ENCODE measurements at regions not wholly inside any gene's neighbourhood (a gene's known extent, or its start where the extent isn't known, plus 50 kb on each side); places are given as distances from the start of the nearest gene placed in this dataset.

DNA sequence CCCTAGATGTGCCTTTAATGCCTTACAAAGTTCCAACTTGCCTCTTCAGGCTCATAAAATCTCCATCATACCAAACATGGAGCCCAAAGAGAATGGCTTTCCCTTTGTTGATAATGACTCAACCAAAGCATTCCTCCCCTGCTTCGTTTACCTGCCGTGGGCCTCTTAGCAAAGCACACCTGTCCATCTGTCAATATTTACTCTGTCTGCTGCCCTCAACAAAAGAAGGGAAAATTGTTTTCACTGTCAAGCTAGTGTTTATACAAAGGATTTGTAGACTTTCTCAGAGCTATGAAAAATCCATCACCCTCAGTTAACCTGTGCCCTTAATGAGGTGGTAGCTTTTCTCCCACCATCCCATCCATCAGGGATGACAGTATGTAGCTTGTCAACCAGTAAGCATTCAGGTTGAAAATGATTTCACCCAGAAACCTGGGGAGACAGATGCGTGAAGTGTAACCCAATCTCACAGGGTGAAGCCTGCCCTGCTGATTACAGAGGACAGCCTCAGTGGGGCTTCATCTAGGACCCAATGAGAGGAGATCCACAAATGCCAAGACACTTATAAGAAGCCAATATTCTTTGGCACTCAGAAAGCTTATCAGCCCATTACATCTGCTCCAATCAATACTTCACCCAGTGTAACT lies 278.1 kb downstream of the NUAK1 start:
- H3K27me3 Mint-ChIP-seq, result peaks cover 0 to 2% of the 10 kb centered on the region in 2 donors
- Histone ChIP-seq H3K27me3 (ENCODE audit: insufficient read depth, low read length, poor library complexity, severe bottlenecking) (no peaks in the 10 kb centered on the region), H3K27ac (ENCODE audit: low read depth, low read length) (no peak overlapping the region), H3K4me1 (ENCODE audit: insufficient read depth, low read length) (no peaks in the 10 kb centered on the region), H3K9me3 (ENCODE audit: low read length) (no peaks in the 10 kb centered on the region), H3K4me3 (ENCODE audit: low read length) (no peak overlapping the region), H3K36me3 (ENCODE audit: insufficient read depth, low read length) (no peaks in the 10 kb centered on the region)
- H3K4me3 Mint-ChIP-seq, result no peak overlapping the region
- no peak for DNase-seq
- no peaks in the 10 kb centered on the region for H3K36me3 Mint-ChIP-seq
- peaks cover 0 to 4% (median 2%) of the 10 kb centered on the region in 5 donors for H3K9me3 Mint-ChIP-seq
- CTCF ChIA-PET, result no interaction called here
- POLR2A ChIA-PET, result no interaction called here
- no peak overlapping the region for H3K27ac Mint-ChIP-seq
- no peaks in the 10 kb centered on the region for H3K4me1 Mint-ChIP-seq

DNA sequence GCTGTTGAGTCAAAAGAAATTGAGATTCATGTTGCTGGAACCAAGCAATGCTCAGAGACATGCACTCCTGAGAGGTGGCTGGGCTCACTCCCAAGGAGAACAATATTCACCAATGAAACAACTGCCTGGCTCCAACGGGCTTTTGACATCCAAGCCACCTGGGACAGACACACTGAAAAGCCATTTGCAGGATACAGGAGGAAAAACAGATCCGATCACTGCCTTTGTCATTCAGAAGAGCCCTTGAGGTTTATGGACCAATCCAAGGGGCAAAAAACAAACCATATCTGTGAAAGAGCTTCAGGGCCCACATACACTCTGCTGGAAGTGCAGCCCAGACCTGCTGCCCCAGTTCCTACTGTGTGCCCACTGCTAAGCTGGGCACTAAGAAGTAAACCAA lies 277.5 kb downstream of the NUAK1 start:
- H3K36me3 Mint-ChIP-seq, result no peaks in the 10 kb centered on the region
- POLR2A ChIA-PET, result no interaction called here
- H3K4me1 ChIP-seq (ENCODE audit: insufficient read depth, low read length), result no peaks in the 10 kb centered on the region
- no peak overlapping the region for H3K4me3 Mint-ChIP-seq
- no peaks in the 10 kb centered on the region for H3K4me1 Mint-ChIP-seq
- H3K9me3 ChIP-seq (ENCODE audit: low read length), result no peaks in the 10 kb centered on the region
- H3K4me3 ChIP-seq (ENCODE audit: low read length), result no peak overlapping the region
- no peak overlapping the region for H3K27ac Mint-ChIP-seq
- no peak for DNase-seq
- H3K9me3 Mint-ChIP-seq, result peaks cover 0 to 4% (median 2%) of the 10 kb centered on the region in 5 donors
- H3K36me3 ChIP-seq (ENCODE audit: insufficient read depth, low read length), result no peaks in the 10 kb centered on the region
- H3K27me3 ChIP-seq (ENCODE audit: insufficient read depth, low read length, poor library complexity, severe bottlenecking), result no peaks in the 10 kb centered on the region
- peaks cover 0 to 2% of the 10 kb centered on the region in 2 donors for H3K27me3 Mint-ChIP-seq
- H3K27ac ChIP-seq (ENCODE audit: low read depth, low read length), result no peak overlapping the region
- CTCF ChIA-PET, result no interaction called here

DNA sequence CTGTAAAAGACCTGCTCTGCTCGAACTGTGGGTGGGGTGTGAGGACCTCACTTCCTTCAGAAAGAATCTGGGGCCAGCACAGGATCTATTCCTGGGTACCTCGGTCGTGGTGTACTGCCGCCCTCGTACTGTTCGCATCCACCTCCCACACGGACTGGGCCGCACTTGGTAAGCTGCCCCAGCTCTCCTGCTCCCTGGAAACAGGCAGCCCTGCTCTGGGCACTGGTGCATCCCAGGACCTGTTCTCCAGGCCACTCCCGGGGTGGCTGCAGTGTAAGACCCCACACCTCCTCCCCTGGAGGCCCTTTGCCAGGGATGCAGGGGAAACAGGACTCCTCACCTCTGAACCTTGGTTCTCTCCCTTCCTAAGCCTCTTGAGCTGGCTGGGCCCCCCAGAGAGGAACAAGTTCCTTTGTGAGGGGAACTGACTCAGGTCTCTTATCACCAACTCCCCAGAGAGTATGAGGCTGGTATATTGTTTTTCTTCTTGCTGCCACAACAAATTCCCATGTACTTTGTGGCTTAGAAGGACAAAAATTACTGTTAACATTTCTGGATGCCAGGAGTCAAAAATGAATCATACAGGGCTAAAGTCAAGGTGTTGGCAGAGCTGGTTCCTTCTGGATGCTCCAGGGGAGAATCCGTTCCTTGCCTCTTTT lies 276.5 kb downstream of the NUAK1 start:
- H3K27ac ChIP-seq (ENCODE audit: low read depth, low read length), result no peak overlapping the region
- DNase-seq, result no peak
- no peak overlapping the region for H3K4me3 ChIP-seq (ENCODE audit: low read length)
- CTCF ChIA-PET, result no interaction called here
- no peaks in the 10 kb centered on the region for H3K4me1 ChIP-seq (ENCODE audit: insufficient read depth, low read length)
- Mint-ChIP-seq H3K4me1 (no peaks in the 10 kb centered on the region), H3K27ac (peak overlapping the region in 1 of 8 donors; percentile 23), H3K27me3 (no peaks in the 10 kb centered on the region), H3K4me3 (peak overlapping the region in 1 of 7 donors; percentile 6), H3K36me3 (no peaks in the 10 kb centered on the region), H3K9me3 (peaks cover 0 to 4% (median 2%) of the 10 kb centered on the region in 5 donors)
- no peaks in the 10 kb centered on the region for H3K9me3 ChIP-seq (ENCODE audit: low read length)
- H3K27me3 ChIP-seq (ENCODE audit: insufficient read depth, low read length, poor library complexity, severe bottlenecking), result no peaks in the 10 kb centered on the region
- H3K36me3 ChIP-seq (ENCODE audit: insufficient read depth, low read length), result no peaks in the 10 kb centered on the region
- POLR2A ChIA-PET, result no interaction called here

DNA sequence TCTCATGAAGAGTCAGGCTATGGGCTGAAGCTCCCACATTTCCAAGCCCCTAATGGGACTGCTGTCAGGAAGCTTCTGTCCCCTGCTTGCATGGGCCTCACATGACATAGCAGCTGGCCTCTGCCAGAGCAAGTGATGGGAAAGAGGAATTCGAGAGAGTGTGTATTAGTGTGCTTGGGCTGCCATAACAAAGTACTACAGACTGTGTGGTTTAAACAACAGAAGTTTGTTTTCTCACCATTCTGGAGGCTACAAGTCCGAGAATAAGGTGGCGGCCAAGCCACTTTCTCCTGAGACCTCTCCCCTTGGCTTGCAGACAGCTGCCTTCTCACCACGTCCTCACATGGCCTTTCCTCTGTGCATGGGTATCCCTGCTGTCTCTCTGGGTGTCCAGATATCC lies 274.4 kb downstream of the NUAK1 start:
- H3K4me3 Mint-ChIP-seq, result no peak overlapping the region
- no peaks in the 10 kb centered on the region for H3K4me1 ChIP-seq (ENCODE audit: insufficient read depth, low read length)
- H3K27me3 ChIP-seq (ENCODE audit: insufficient read depth, low read length, poor library complexity, severe bottlenecking), result no peaks in the 10 kb centered on the region
- no peak overlapping the region for H3K4me3 ChIP-seq (ENCODE audit: low read length)
- no peak overlapping the region for H3K27ac Mint-ChIP-seq
- no peak overlapping the region for H3K27ac ChIP-seq (ENCODE audit: low read depth, low read length)
- no peaks in the 10 kb centered on the region for H3K4me1 Mint-ChIP-seq
- no peaks in the 10 kb centered on the region for H3K9me3 ChIP-seq (ENCODE audit: low read length)
- no peaks in the 10 kb centered on the region for H3K36me3 ChIP-seq (ENCODE audit: insufficient read depth, low read length)
- POLR2A ChIA-PET, result no interaction called here
- peaks cover 0 to 4% (median 2%) of the 10 kb centered on the region in 5 donors for H3K9me3 Mint-ChIP-seq
- no peaks in the 10 kb centered on the region for H3K36me3 Mint-ChIP-seq
- DNase-seq, result no peak
- no peaks in the 10 kb centered on the region for H3K27me3 Mint-ChIP-seq
- CTCF ChIA-PET, result no interaction called here

DNA sequence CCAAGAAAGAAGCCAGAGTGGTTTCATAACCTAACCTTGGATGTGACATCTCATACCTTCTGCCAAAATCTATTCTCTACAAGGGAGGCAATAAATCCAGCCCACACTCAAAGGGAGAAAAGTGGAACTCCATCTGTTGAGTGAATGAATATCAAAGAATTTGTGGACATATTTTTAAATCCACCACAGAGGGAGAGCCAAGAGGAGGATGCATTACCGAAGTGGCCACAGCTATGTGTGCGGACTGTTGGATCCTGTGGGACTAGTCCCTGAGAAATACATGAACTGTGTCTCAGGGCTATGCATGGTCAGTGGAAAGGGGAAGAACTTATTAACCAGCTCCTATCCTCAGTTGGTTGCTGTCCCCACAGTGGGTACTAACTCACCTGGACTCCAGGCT lies 273.9 kb downstream of the NUAK1 start:
- ChIA-PET POLR2A (no interaction called here), CTCF (no interaction called here)
- no peak overlapping the region for H3K4me3 Mint-ChIP-seq
- H3K36me3 ChIP-seq (ENCODE audit: insufficient read depth, low read length), result no peaks in the 10 kb centered on the region
- no peaks in the 10 kb centered on the region for H3K27me3 ChIP-seq (ENCODE audit: insufficient read depth, low read length, poor library complexity, severe bottlenecking)
- no peak overlapping the region for H3K4me3 ChIP-seq (ENCODE audit: low read length)
- no peak for DNase-seq
- no peaks in the 10 kb centered on the region for H3K36me3 Mint-ChIP-seq
- no peaks in the 10 kb centered on the region for H3K27me3 Mint-ChIP-seq
- peaks cover 0 to 4% (median 2%) of the 10 kb centered on the region in 5 donors for H3K9me3 Mint-ChIP-seq
- H3K27ac Mint-ChIP-seq, result no peak overlapping the region
- no peaks in the 10 kb centered on the region for H3K4me1 ChIP-seq (ENCODE audit: insufficient read depth, low read length)
- H3K9me3 ChIP-seq (ENCODE audit: low read length), result no peaks in the 10 kb centered on the region
- no peak overlapping the region for H3K27ac ChIP-seq (ENCODE audit: low read depth, low read length)
- H3K4me1 Mint-ChIP-seq, result no peaks in the 10 kb centered on the region

DNA sequence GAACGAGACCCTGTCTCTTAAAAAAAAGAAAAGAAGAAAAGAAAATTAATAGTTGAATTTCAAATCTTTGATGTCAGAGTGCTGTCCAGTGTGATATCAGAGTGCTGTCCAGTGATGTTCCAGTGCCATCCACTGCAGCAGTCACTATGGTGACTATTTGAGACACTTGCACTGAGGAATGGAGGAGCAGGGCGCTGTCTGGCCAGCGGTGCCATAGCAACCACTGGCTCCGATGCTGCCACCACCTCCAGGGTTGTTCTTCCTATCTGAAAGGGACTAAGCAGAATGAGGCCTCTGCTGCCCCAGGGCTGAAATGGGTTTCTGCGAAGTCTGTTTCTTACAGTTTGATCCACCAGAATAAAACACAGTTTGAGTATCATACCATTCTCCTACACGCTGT lies 272.9 kb downstream of the NUAK1 start:
- no peaks in the 10 kb centered on the region for H3K4me1 ChIP-seq (ENCODE audit: insufficient read depth, low read length)
- no peak for DNase-seq
- Mint-ChIP-seq H3K9me3 (peaks cover 0 to 6% (median 2%) of the 10 kb centered on the region in 5 donors), H3K4me3 (no peak overlapping the region), H3K27ac (no peak overlapping the region), H3K4me1 (no peaks in the 10 kb centered on the region), H3K36me3 (no peaks in the 10 kb centered on the region), H3K27me3 (peaks cover 0 to 4% of the 10 kb centered on the region in 2 donors)
- no peak overlapping the region for H3K4me3 ChIP-seq (ENCODE audit: low read length)
- no peak overlapping the region for H3K27ac ChIP-seq (ENCODE audit: low read depth, low read length)
- POLR2A ChIA-PET, result no interaction called here
- no peaks in the 10 kb centered on the region for H3K27me3 ChIP-seq (ENCODE audit: insufficient read depth, low read length, poor library complexity, severe bottlenecking)
- no peaks in the 10 kb centered on the region for H3K36me3 ChIP-seq (ENCODE audit: insufficient read depth, low read length)
- H3K9me3 ChIP-seq (ENCODE audit: low read length), result no peaks in the 10 kb centered on the region
- CTCF ChIA-PET, result no interaction called here

DNA sequence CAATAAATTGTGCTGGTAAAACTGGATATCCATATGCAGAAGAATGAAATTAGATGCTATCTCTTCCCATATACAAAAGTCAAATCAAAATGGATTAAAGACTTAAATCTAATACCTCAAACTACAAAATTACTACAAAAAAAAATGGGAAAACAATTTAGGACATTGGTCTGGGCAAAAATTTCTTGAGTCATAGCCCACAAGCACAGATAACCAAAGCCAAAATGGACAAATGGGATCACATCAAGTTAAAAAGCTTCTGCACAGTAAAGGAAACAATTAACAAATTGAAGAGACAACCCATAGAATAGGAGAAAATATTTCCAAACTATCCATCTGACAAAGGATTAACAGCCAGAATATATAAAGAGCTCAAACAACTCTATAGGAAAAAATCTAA lies 264.6 kb downstream of the NUAK1 start:
- Histone ChIP-seq H3K9me3 (ENCODE audit: low read length) (no peaks in the 10 kb centered on the region), H3K27ac (ENCODE audit: low read depth, low read length) (no peak overlapping the region), H3K36me3 (ENCODE audit: insufficient read depth, low read length) (no peaks in the 10 kb centered on the region), H3K4me3 (ENCODE audit: low read length) (no peak overlapping the region), H3K4me1 (ENCODE audit: insufficient read depth, low read length) (no peaks in the 10 kb centered on the region), H3K27me3 (ENCODE audit: insufficient read depth, low read length, poor library complexity, severe bottlenecking) (no peaks in the 10 kb centered on the region)
- no peak overlapping the region for H3K27ac Mint-ChIP-seq
- no peaks in the 10 kb centered on the region for H3K36me3 Mint-ChIP-seq
- DNase-seq, result no peak
- H3K9me3 Mint-ChIP-seq, result peaks cover 0 to 3% (median 0%) of the 10 kb centered on the region in 5 donors
- no peak overlapping the region for H3K4me3 Mint-ChIP-seq
- H3K27me3 Mint-ChIP-seq, result peaks cover 1 to 4% of the 10 kb centered on the region in 2 donors
- POLR2A ChIA-PET, result no interaction called here
- no peaks in the 10 kb centered on the region for H3K4me1 Mint-ChIP-seq
- CTCF ChIA-PET, result no interaction called here

DNA sequence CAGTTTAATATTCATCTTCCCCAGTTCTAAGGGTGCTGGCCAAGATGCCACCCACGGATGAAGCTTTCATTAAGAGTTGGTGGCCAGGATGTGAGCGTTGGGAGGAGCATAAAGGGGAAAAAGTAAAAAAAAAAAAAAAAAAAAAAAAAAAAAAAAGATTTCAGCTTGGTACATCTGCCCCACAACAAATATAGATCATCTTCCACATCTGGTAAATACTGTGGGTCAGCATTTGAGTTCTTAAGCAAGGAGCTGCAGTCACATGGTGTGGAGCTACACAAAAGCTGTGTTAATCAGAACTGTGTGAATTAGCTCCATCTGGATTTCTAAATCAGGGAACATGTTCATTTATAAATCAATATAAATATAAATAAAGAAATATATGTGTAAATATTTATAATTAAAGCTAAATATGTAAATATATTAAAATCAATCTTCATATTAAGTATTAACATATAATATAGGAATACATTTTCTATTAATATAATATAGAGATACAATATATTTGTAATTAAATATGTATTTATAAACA lies 262.3 kb downstream of the NUAK1 start:
- POLR2A ChIA-PET, result no interaction called here
- DNase-seq, result no peak
- peaks cover 0 to 1% of the 10 kb centered on the region in 2 donors for H3K27me3 Mint-ChIP-seq
- no peaks in the 10 kb centered on the region for H3K4me1 Mint-ChIP-seq
- no peaks in the 10 kb centered on the region for H3K36me3 ChIP-seq (ENCODE audit: insufficient read depth, low read length)
- no peaks in the 10 kb centered on the region for H3K9me3 Mint-ChIP-seq
- H3K27me3 ChIP-seq (ENCODE audit: insufficient read depth, low read length, poor library complexity, severe bottlenecking), result no peaks in the 10 kb centered on the region
- H3K27ac Mint-ChIP-seq, result no peak overlapping the region
- H3K9me3 ChIP-seq (ENCODE audit: low read length), result no peaks in the 10 kb centered on the region
- H3K36me3 Mint-ChIP-seq, result no peaks in the 10 kb centered on the region
- no peaks in the 10 kb centered on the region for H3K4me1 ChIP-seq (ENCODE audit: insufficient read depth, low read length)
- H3K27ac ChIP-seq (ENCODE audit: low read depth, low read length), result no peak overlapping the region
- CTCF ChIA-PET, result no interaction called here
- no peak overlapping the region for H3K4me3 ChIP-seq (ENCODE audit: low read length)
- H3K4me3 Mint-ChIP-seq, result no peak overlapping the region
